Hepatocyte (in vitro differentiated cells): ENCODE measurements at regions not wholly inside any gene's neighbourhood (a gene's known extent, or its start where the extent isn't known, plus 50 kb on each side); places are given as distances from the start of the nearest gene placed in this dataset.

ENCODE experiments used
- EZH2 ChIP-seq: fragments of 200-600 bp; sonication (generic); IDR thresholded peaks from 2 replicates; pipeline ENCODE4 v1.6.1; 2016; ENCODE audit warnings: antibody characterized with exemption, mild to moderate bottlenecking, borderline replicate concordance
- TF ChIP-seq, protein P1 (sequence below): fragments of 200-600 bp; sonication (generic); IDR thresholded peaks from 2 replicates; pipeline ENCODE4 v1.5.1; 2016; ENCODE audit warnings: antibody characterized with exemption, mild to moderate bottlenecking; ENCODE audit not compliant: poor library complexity

DNA sequence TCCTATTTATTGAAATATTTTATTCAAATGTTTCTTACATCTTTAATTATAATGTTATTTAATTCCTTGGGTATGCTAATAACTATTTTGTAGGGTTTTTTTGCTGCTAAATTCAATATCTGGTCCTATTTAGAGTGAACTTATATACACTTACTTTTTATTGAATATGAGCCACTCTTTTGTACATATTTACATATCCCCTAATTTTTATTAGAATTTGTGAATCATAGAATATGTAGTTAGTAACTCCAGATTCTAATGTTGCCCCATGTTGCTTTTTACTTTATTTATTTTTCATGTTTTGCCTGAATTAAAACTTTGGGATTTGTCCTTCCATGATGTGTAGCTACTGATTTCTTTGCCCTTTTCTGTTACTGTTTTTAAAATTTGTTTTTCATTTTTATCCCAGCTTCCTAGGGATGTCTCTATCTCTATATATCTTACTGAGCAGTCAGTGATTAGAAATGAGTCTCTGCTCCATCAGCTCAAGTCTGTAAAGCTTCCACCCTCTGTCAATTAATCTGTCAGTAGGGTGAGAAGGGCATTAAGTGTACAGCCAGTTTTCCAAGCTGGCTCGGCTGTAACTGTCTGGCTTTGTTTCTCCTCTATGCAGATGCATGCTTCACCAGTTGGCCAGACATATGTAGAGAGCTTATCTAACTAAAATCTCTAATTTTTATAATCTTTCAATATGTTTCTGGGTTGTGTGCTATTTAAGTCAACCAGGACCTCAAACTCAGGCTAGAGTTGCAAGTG lies 256.9 kb downstream of the CDH19 start:
- TF ChIP-seq, protein P1, sequence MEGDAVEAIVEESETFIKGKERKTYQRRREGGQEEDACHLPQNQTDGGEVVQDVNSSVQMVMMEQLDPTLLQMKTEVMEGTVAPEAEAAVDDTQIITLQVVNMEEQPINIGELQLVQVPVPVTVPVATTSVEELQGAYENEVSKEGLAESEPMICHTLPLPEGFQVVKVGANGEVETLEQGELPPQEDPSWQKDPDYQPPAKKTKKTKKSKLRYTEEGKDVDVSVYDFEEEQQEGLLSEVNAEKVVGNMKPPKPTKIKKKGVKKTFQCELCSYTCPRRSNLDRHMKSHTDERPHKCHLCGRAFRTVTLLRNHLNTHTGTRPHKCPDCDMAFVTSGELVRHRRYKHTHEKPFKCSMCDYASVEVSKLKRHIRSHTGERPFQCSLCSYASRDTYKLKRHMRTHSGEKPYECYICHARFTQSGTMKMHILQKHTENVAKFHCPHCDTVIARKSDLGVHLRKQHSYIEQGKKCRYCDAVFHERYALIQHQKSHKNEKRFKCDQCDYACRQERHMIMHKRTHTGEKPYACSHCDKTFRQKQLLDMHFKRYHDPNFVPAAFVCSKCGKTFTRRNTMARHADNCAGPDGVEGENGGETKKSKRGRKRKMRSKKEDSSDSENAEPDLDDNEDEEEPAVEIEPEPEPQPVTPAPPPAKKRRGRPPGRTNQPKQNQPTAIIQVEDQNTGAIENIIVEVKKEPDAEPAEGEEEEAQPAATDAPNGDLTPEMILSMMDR, result no peak
- TF ChIP-seq EZH2, result no peak
